GM13976 (cell line): ENCODE measurements at regions not wholly inside any gene's neighbourhood (a gene's known extent, or its start where the extent isn't known, plus 50 kb on each side); places are given as distances from the start of the nearest gene placed in this dataset.
"Not testable (repeated sequence)": the region's sequence is repeated elsewhere in the genome, so short reads cannot be mapped to it uniquely, and the experiment has no call there.

Source experiments
- DNase-seq: peaks from one replicate; pipeline ENCODE4 v3.0.0; 2012; ENCODE audit warnings: low spot score
- in situ Hi-C: fragments of 300-500 bp; cut with MboI; formaldehyde crosslinking; loops from one replicate; pipeline ENCODE4 v1.12.0; 2022; ENCODE audit warnings: low sequenced_read_pairs, mixed read lengths, inconsistent platforms; ENCODE audit not compliant: unreplicated experiment
- TF ChIP-seq, protein P1 (sequence below): IDR thresholded peaks from 2 replicates; pipeline ENCODE4 v1.5.1; 2012; ENCODE audit warnings: borderline replicate concordance, mild to moderate bottlenecking; ENCODE audit not compliant: insufficient read depth; ENCODE audit errors: extremely low read depth, missing control alignments, control extremely low read depth

DNA sequence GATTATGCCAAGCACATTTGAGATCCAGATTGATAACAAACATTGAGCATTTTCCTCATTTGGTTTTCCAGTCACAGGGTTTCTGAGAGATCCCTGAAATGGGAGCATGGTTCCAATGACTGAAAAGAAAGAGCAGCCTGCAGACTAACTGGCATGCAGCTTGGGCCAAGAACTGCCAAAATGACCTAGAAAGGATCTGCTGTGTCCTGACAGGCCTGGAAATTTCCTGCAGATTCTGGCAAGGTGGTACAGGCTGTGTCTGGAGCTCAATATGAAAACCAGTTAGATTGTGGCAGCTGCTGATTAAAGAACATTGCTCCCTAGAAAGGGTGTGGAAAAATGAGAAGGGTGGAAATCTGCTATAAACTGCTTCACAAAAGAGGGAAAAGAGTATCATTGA lies 417.3 kb downstream of the IPO8 start:
- no peak for DNase-seq

DNA sequence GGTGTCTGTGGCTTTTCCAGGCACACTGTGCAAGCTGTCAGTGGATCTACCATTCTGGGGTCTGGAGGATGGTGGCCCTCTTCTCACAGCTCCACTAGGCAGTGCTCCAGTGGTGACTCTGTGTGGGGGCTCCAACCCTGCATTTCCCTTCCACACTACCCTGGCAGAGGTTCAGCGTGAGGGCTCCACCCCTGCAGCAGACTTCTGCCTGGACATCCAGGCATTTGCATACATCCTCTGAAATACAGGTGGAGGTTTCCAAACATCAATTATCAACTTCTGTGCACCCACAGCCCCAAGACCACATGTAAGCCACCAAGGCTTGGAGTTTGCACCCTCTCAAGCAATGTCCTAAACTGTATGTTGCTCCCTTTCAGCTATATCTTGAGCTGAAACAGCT lies 423.2 kb downstream of the IPO8 start:
- in situ Hi-C loops, DNase-seq: not testable (repeated sequence)

More for the DNA sequence above, 417.3 kb downstream of the IPO8 start:
- TF ChIP-seq, protein P1, sequence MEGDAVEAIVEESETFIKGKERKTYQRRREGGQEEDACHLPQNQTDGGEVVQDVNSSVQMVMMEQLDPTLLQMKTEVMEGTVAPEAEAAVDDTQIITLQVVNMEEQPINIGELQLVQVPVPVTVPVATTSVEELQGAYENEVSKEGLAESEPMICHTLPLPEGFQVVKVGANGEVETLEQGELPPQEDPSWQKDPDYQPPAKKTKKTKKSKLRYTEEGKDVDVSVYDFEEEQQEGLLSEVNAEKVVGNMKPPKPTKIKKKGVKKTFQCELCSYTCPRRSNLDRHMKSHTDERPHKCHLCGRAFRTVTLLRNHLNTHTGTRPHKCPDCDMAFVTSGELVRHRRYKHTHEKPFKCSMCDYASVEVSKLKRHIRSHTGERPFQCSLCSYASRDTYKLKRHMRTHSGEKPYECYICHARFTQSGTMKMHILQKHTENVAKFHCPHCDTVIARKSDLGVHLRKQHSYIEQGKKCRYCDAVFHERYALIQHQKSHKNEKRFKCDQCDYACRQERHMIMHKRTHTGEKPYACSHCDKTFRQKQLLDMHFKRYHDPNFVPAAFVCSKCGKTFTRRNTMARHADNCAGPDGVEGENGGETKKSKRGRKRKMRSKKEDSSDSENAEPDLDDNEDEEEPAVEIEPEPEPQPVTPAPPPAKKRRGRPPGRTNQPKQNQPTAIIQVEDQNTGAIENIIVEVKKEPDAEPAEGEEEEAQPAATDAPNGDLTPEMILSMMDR = no peak
- in situ Hi-C loops = no loop called here

DNA sequence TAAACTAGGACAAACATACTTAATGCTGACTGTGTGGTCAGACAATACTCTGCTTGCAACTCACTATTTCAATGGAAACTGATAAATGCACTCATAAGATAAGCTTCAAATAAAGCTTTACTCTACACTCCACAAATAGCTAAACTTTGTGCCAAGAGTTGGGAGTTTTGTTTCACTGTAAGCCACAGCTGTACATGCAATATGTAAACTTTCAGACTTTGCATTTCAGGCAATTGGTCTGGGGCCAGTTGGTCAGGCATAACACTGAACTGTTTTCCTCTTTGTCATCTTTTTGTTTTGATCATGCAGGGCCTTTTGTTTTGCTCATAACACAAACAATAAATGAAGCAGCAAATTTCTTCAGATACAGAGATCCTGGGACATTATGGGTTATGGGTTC lies 426.2 kb downstream of the IPO8 start:
- no peak for DNase-seq
- TF ChIP-seq, protein P1 = no peak
- in situ Hi-C loops = no loop called here

DNA sequence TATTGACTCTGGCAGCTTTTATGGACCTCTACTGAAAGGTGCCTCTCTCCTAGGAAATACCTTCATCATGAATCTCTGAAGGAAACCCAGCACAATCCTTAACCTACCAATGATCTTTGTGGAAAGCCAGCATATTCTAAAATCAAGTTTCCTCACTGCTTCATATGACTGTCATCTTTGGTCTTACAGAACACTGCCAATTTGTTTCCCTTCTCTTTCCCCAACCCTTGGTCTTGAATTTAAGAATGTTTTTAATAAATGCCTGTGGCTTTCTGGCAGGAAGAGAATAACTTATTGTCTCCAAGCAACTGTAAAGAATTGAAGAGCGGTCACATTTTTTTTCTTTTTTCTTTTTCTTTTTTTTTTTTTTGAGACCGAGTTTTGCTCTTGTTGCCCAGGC lies 427.6 kb downstream of the IPO8 start:
- TF ChIP-seq, protein P1 = no peak
- in situ Hi-C loops = no loop called here
- no peak for DNase-seq

DNA sequence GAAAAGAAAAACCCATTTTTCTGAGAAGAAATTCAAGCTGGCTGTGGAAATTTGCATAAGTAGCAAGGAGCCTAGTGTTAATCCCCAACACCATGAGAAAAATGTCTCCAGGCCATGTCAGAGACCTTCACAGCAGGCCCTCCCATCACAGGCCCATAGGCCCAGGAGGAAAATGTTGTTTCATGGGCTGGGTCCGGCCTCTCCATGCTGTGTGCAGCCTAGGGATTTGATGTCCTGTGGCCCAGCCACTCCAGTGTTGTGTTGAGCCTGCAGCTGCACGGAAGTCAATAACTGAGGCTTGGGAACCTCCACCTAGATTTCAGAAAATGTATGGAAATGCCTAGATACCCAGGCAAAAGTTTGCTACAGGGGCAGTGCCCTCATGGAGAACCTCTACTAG lies 432.2 kb downstream of the IPO8 start:
- TF ChIP-seq, protein P1 = no peak
- in situ Hi-C loops = no loop called here
- DNase-seq = no peak

DNA sequence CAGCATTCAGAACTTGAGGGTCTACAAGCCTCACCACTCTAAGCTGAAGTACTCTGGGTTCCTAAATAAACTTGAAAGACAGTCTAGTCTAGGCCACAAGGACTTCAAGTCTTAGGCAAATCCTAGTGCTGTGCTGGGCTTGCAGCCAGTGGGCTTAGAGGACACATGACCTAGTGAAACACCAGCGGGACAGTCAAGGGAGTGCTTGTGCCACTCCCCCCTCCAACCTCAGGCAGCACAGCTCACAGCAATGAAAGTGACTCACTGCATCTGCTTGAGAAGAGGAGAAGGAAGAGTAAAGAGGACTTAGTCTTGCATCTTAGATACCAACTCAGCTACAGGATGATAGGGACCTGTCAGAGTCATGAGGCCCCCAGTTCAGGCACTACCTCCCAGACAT lies 438.1 kb downstream of the IPO8 start:
- TF ChIP-seq, protein P1 = no peak
- in situ Hi-C loops = no loop called here
- no peak for DNase-seq

DNA sequence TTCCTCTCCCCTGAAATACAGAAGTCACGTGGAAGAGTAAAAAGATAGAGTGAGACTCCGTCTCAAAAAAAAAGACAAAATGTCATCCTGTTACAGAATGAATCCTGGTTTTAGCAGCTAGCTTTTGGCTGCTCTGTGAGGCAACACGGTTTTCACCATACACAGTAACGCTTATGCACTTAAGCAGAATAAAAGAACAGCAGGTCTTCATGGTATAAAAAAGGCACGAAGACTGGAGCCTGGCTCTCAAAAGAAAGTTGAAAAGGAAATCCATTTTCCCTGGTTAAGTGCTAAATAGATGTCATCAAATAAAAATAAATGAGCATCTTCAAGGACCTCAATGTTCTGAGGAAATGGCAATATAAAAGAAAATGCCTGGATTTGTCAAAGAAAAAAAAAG lies 444.1 kb downstream of the IPO8 start:
- in situ Hi-C loops = no loop called here
- DNase-seq = no peak
- TF ChIP-seq, protein P1 = no peak
